PC-3 (cell line): ENCODE measurements at regions not wholly inside any gene's neighbourhood (a gene's known extent, or its start where the extent isn't known, plus 50 kb on each side); places are given as distances from the start of the nearest gene placed in this dataset.

Source experiments
- EZH2 ChIP-seq: fragments of 300-600 bp; sonication (generic); IDR thresholded peaks from one replicate; pipeline ENCODE4 v1.6.1; 2017; ENCODE audit warnings: antibody characterized with exemption, mild to moderate bottlenecking, low read length; ENCODE audit not compliant: unreplicated experiment
- TF ChIP-seq, protein P1 (sequence below): fragments of 300-600 bp; sonication (generic); conservative IDR thresholded peaks from 2 replicates; pipeline ENCODE4 v1.5.1; 2017; ENCODE audit warnings: antibody characterized with exemption, low read depth, mild to moderate bottlenecking, low read length

DNA sequence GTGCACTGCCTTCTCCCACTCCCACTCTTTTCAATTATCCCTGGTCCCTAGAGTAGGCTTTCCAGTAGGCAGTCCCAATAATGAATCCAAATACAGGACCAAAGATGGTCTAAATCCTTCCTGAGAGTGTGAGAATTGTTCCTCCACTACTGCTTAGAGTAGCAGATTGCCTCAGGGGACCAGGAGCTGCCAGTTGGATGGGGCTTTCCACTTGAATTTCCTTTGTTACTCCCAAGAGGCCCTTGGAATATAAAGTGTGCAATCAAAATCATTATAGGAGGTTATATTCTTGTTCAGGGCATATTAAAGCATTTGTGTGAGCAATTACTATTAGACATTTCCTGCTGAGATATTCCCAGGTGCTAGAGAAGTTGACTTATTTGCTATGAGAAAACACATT lies 156.6 kb upstream of the TLL1 start:
- no peak for TF ChIP-seq EZH2
- TF ChIP-seq, protein P1, sequence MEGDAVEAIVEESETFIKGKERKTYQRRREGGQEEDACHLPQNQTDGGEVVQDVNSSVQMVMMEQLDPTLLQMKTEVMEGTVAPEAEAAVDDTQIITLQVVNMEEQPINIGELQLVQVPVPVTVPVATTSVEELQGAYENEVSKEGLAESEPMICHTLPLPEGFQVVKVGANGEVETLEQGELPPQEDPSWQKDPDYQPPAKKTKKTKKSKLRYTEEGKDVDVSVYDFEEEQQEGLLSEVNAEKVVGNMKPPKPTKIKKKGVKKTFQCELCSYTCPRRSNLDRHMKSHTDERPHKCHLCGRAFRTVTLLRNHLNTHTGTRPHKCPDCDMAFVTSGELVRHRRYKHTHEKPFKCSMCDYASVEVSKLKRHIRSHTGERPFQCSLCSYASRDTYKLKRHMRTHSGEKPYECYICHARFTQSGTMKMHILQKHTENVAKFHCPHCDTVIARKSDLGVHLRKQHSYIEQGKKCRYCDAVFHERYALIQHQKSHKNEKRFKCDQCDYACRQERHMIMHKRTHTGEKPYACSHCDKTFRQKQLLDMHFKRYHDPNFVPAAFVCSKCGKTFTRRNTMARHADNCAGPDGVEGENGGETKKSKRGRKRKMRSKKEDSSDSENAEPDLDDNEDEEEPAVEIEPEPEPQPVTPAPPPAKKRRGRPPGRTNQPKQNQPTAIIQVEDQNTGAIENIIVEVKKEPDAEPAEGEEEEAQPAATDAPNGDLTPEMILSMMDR: no peak
